ENCODE measurements at regions not wholly inside any gene's neighbourhood (a gene's known extent, or its start where the extent isn't known, plus 50 kb on each side); places are given as distances from the start of the nearest gene placed in this dataset.

GRCh38 chr7:117963264-117964197, 90.3 kb upstream of the CTTNBP2 start:
- no peak for FAIRE-seq
- Histone ChIP-seq H3K9me3 (ENCODE audit: control insufficient read depth in 2 of 2, insufficient read depth in 1 of 2, low read depth in 1 of 2, low read length in 1 of 2) (no peaks in the 10 kb centered on the region), H3K27me3 (ENCODE audit: control insufficient read depth in 3 of 3, insufficient read depth in 3 of 3, low read length in 3 of 3) (no peaks in the 10 kb centered on the region), H3K4me1 (ENCODE audit: control insufficient read depth in 3 of 3, insufficient read depth in 2 of 3, low read depth in 1 of 3, low read length in 2 of 3) (no peaks in the 10 kb centered on the region), H3K36me3 (ENCODE audit: control insufficient read depth in 3 of 3, insufficient read depth in 2 of 3, low read depth in 1 of 3, low read length in 3 of 3) (no peaks in the 10 kb centered on the region), H3K4me3 (ENCODE audit: low read depth in 1 of 3, low read length in 3 of 3) (no peak overlapping the region), H3K27ac (ENCODE audit: low read depth in 1 of 3, low read length in 2 of 3) (no peak overlapping the region)
- DNase-seq: no peak
- 65 to 74% (median 73%) methylated on average over 2 of the region's 2 CpGs for WGBS, 3 donors

GRCh38 chr7:117970801-117971200, 97.6 kb upstream of the CTTNBP2 start:
- no peak for DNase-seq
- FAIRE-seq: no peak
- Histone ChIP-seq H3K36me3 (ENCODE audit: control insufficient read depth in 3 of 3, insufficient read depth in 2 of 3, low read depth in 1 of 3, low read length in 3 of 3) (no peaks in the 10 kb centered on the region), H3K27ac (ENCODE audit: low read depth in 1 of 3, low read length in 2 of 3) (no peak overlapping the region), H3K9me3 (ENCODE audit: control insufficient read depth in 2 of 2, insufficient read depth in 1 of 2, low read depth in 1 of 2, low read length in 1 of 2) (no peaks in the 10 kb centered on the region), H3K27me3 (ENCODE audit: control insufficient read depth in 3 of 3, insufficient read depth in 3 of 3, low read length in 3 of 3) (no peaks in the 10 kb centered on the region), H3K4me3 (ENCODE audit: low read depth in 1 of 3, low read length in 3 of 3) (no peak overlapping the region), H3K4me1 (ENCODE audit: control insufficient read depth in 3 of 3, insufficient read depth in 2 of 3, low read depth in 1 of 3, low read length in 2 of 3) (no peaks in the 10 kb centered on the region)
- WGBS, 3 donors: 29 to 70% (median 51%) methylated on average over 2 of the region's 2 CpGs

GRCh38 chr7:117971556-117972244, 98.5 kb upstream of the CTTNBP2 start:
- DNase-seq (no peak), FAIRE-seq (no peak)
- WGBS, 3 donors: 82 to 87% (median 83%) methylated on average over 11 of the region's 11 CpGs
- Histone ChIP-seq H3K27ac (ENCODE audit: low read depth in 1 of 3, low read length in 2 of 3) (no peak overlapping the region), H3K4me3 (ENCODE audit: low read depth in 1 of 3, low read length in 3 of 3) (no peak overlapping the region), H3K36me3 (ENCODE audit: control insufficient read depth in 3 of 3, insufficient read depth in 2 of 3, low read depth in 1 of 3, low read length in 3 of 3) (no peaks in the 10 kb centered on the region), H3K4me1 (ENCODE audit: control insufficient read depth in 3 of 3, insufficient read depth in 2 of 3, low read depth in 1 of 3, low read length in 2 of 3) (no peaks in the 10 kb centered on the region), H3K9me3 (ENCODE audit: control insufficient read depth in 2 of 2, insufficient read depth in 1 of 2, low read depth in 1 of 2, low read length in 1 of 2) (no peaks in the 10 kb centered on the region), H3K27me3 (ENCODE audit: control insufficient read depth in 3 of 3, insufficient read depth in 3 of 3, low read length in 3 of 3) (no peaks in the 10 kb centered on the region)

GRCh38 chr7:117972606-117973005, 99.4 kb upstream of the CTTNBP2 start:
- no peak overlapping the region for H3K4me3 ChIP-seq (ENCODE audit: low read depth in 1 of 3, low read length in 3 of 3)
- no peaks in the 10 kb centered on the region for H3K4me1 ChIP-seq (ENCODE audit: control insufficient read depth in 3 of 3, insufficient read depth in 2 of 3, low read depth in 1 of 3, low read length in 2 of 3)
- WGBS, 3 donors: 69 to 78% (median 71%) methylated on average over 4 of the region's 4 CpGs
- no peaks in the 10 kb centered on the region for H3K9me3 ChIP-seq (ENCODE audit: control insufficient read depth in 2 of 2, insufficient read depth in 1 of 2, low read depth in 1 of 2, low read length in 1 of 2)
- H3K27ac ChIP-seq (ENCODE audit: low read depth in 1 of 3, low read length in 2 of 3): no peak overlapping the region
- no peaks in the 10 kb centered on the region for H3K27me3 ChIP-seq (ENCODE audit: control insufficient read depth in 3 of 3, insufficient read depth in 3 of 3, low read length in 3 of 3)
- DNase-seq (no peak), FAIRE-seq (no peak)
- no peaks in the 10 kb centered on the region for H3K36me3 ChIP-seq (ENCODE audit: control insufficient read depth in 3 of 3, insufficient read depth in 2 of 3, low read depth in 1 of 3, low read length in 3 of 3)

- Histone ChIP-seq H3K4me3 (ENCODE audit: low read depth in 1 of 3, low read length in 3 of 3) (no peak overlapping the region), H3K9me3 (ENCODE audit: control insufficient read depth in 2 of 2, insufficient read depth in 1 of 2, low read depth in 1 of 2, low read length in 1 of 2) (no peaks in the 10 kb centered on the region), H3K27ac (ENCODE audit: low read depth in 1 of 3, low read length in 2 of 3) (no peak overlapping the region), H3K4me1 (ENCODE audit: control insufficient read depth in 3 of 3, insufficient read depth in 2 of 3, low read depth in 1 of 3, low read length in 2 of 3) (no peaks in the 10 kb centered on the region), H3K27me3 (ENCODE audit: control insufficient read depth in 3 of 3, insufficient read depth in 3 of 3, low read length in 3 of 3) (no peaks in the 10 kb centered on the region), H3K36me3 (ENCODE audit: control insufficient read depth in 3 of 3, insufficient read depth in 2 of 3, low read depth in 1 of 3, low read length in 3 of 3) (no peaks in the 10 kb centered on the region)
- no peak for FAIRE-seq
- 90 to 93% (median 92%) methylated on average over 5 of the region's 5 CpGs for WGBS, 3 donors
- no peak for DNase-seq
Observed at GRCh38 chr7:117973975-117974374, 100.7 kb upstream of the CTTNBP2 start.

GRCh38 chr7:117974891-117975290, 101.7 kb upstream of the CTTNBP2 start:
- DNase-seq: no peak
- 48 to 56% (median 53%) methylated on average over 2 of the region's 2 CpGs for WGBS, 3 donors
- FAIRE-seq: no peak
- Histone ChIP-seq H3K4me1 (ENCODE audit: control insufficient read depth in 3 of 3, insufficient read depth in 2 of 3, low read depth in 1 of 3, low read length in 2 of 3) (no peaks in the 10 kb centered on the region), H3K27me3 (ENCODE audit: control insufficient read depth in 3 of 3, insufficient read depth in 3 of 3, low read length in 3 of 3) (no peaks in the 10 kb centered on the region), H3K27ac (ENCODE audit: low read depth in 1 of 3, low read length in 2 of 3) (no peak overlapping the region), H3K4me3 (ENCODE audit: low read depth in 1 of 3, low read length in 3 of 3) (no peak overlapping the region), H3K36me3 (ENCODE audit: control insufficient read depth in 3 of 3, insufficient read depth in 2 of 3, low read depth in 1 of 3, low read length in 3 of 3) (no peaks in the 10 kb centered on the region), H3K9me3 (ENCODE audit: control insufficient read depth in 2 of 2, insufficient read depth in 1 of 2, low read depth in 1 of 2, low read length in 1 of 2) (no peaks in the 10 kb centered on the region)

GRCh38 chr7:117975476-117975875, 102.2 kb upstream of the CTTNBP2 start:
- no peak overlapping the region for H3K27ac ChIP-seq (ENCODE audit: low read depth in 1 of 3, low read length in 2 of 3)
- no peaks in the 10 kb centered on the region for H3K4me1 ChIP-seq (ENCODE audit: control insufficient read depth in 3 of 3, insufficient read depth in 2 of 3, low read depth in 1 of 3, low read length in 2 of 3)
- H3K4me3 ChIP-seq (ENCODE audit: low read depth in 1 of 3, low read length in 3 of 3): no peak overlapping the region
- WGBS, 3 donors: 54 to 86% (median 54%) methylated on average over 1 of the region's 1 CpG
- no peaks in the 10 kb centered on the region for H3K36me3 ChIP-seq (ENCODE audit: control insufficient read depth in 3 of 3, insufficient read depth in 2 of 3, low read depth in 1 of 3, low read length in 3 of 3)
- FAIRE-seq (no peak), DNase-seq (no peak)
- H3K9me3 ChIP-seq (ENCODE audit: control insufficient read depth in 2 of 2, insufficient read depth in 1 of 2, low read depth in 1 of 2, low read length in 1 of 2): no peaks in the 10 kb centered on the region
- no peaks in the 10 kb centered on the region for H3K27me3 ChIP-seq (ENCODE audit: control insufficient read depth in 3 of 3, insufficient read depth in 3 of 3, low read length in 3 of 3)

- H3K4me3 ChIP-seq (ENCODE audit: low read depth in 1 of 3, low read length in 3 of 3): no peak overlapping the region
- no peaks in the 10 kb centered on the region for H3K9me3 ChIP-seq (ENCODE audit: control insufficient read depth in 2 of 2, insufficient read depth in 1 of 2, low read depth in 1 of 2, low read length in 1 of 2)
- WGBS, 3 donors: 80 to 86% (median 80%) methylated on average over 4 of the region's 4 CpGs
- no peaks in the 10 kb centered on the region for H3K4me1 ChIP-seq (ENCODE audit: control insufficient read depth in 3 of 3, insufficient read depth in 2 of 3, low read depth in 1 of 3, low read length in 2 of 3)
- no peak overlapping the region for H3K27ac ChIP-seq (ENCODE audit: low read depth in 1 of 3, low read length in 2 of 3)
- FAIRE-seq (no peak), DNase-seq (no peak)
- H3K36me3 ChIP-seq (ENCODE audit: control insufficient read depth in 3 of 3, insufficient read depth in 2 of 3, low read depth in 1 of 3, low read length in 3 of 3): no peaks in the 10 kb centered on the region
- H3K27me3 ChIP-seq (ENCODE audit: control insufficient read depth in 3 of 3, insufficient read depth in 3 of 3, low read length in 3 of 3): no peaks in the 10 kb centered on the region
Observed at GRCh38 chr7:117979954-117980497, 106.8 kb upstream of the CTTNBP2 start.
